IPS-11a (cell line): ENCODE measurements at regions not wholly inside any gene's neighbourhood (a gene's known extent, or its start where the extent isn't known, plus 50 kb on each side); places are given as distances from the start of the nearest gene placed in this dataset.

Source experiments
- H3K4me3 ChIP-seq: one replicate; pipeline ENCODE4 v1.5.1; 2013; ENCODE audit warnings: low read depth, low read length, control low read depth

DNA sequence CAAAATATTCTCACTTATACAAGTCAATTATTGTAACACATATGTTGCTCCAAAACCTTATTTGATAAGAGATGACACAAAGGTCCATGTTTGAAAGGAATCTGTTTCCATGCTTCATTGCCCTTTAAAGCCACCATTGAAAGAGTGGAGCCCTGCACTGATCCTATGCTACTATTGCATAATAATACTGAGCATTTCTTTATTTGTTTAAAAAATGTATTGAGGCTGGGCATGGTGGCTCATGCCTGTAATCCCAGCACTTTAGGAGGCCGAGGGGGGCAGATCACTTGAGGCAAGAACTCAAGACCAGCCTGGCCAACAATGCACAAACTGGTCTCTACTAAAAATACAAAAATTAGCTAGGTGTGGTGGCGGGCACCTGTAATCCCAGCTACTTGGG is 178.8 kb upstream of the STARD13 start:
- no peak overlapping the region for H3K4me3 ChIP-seq

DNA sequence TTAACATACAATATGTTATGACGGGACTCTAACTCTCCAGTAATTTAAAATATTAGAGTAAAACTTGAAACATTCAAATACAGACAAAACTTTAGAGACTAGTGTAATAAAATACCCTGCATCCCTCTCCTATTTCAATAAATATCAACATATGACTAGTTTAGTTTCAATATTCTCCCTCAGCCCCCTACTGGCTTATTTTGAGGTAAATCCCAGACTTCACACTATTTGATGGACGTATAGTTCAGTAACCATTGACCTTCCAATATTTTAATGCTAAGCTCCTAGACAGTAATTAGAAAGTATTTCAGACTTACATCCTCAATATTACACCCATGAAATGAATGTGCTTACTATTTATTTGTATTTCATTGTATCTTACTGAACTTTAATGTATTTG is 180.7 kb upstream of the STARD13 start:
- no peak overlapping the region for H3K4me3 ChIP-seq

DNA sequence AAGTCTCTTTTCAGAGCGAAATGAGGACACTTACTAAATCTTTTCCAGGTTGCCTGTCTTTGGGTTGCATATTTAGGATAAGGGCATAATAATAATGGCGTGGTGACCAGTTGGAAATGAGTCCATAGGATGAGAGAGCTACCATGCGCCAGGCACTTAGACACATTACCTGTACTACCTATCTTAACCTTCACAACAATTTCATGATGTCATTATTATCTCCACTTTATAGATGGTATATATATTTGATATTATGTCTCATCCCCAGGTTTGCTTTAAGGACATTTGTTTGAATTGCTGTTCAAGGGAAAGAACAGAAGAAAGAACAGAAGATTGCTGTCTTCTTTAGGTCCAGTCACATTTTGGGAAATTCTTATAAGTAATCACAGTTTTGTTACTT is 182.0 kb upstream of the STARD13 start:
- no peak overlapping the region for H3K4me3 ChIP-seq

DNA sequence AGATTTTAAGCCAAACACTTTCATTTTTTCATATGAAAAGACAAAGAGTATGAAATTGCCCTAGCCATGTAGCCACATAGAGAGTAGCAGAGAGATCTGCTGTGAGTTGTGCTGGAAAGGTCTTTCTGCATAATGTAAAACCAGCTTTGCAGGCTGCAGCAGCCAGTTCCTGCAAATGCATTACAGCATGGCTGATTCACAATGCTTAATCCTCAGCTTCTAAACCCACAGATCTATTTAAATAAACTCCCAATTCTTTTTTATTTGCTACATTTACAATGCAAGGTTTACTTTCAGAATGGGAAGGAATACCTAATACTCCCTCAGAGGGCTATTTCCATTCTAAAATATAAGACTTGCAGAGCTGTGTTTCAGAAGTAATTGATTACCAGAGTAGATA is 185.6 kb upstream of the STARD13 start:
- no peak overlapping the region for H3K4me3 ChIP-seq

DNA sequence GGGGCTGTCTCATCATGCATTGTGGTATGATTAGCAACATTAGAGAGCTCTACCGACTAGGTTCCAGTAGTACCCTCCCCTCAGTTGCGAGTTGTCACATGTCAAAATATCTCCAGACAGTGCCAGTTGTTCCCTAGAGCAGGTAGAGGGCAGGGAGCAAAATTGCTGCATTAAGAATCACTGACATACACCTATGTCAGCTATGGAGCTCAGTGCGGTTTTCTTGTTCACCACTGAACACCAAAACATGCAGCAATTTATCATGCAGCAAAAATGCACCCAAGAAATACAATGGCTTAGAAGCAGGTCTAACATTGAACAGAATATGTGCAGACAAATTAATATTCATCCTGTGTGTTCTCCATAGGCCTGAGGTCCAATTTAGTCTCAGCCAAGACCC is 186.9 kb upstream of the STARD13 start:
- H3K4me3 ChIP-seq = no peak overlapping the region

DNA sequence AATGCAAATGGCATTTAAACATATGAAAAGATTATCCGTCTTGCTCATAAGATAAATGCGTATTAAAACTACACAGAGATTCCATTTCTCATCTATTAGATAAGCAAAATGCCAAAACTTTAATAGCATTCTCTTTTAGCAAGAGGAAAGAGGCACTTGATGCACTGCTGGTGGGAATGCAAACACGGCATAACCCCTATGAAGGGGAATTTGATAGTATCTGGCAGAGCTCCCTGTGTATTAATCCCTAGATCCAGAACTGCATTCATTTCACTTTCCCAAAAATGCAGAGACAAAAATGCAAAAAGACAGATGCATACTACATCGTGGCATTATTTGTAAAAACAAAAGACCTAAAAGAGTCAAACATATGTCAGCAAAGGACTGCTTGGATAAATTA is 193.6 kb upstream of the STARD13 start:
- no peak overlapping the region for H3K4me3 ChIP-seq

DNA sequence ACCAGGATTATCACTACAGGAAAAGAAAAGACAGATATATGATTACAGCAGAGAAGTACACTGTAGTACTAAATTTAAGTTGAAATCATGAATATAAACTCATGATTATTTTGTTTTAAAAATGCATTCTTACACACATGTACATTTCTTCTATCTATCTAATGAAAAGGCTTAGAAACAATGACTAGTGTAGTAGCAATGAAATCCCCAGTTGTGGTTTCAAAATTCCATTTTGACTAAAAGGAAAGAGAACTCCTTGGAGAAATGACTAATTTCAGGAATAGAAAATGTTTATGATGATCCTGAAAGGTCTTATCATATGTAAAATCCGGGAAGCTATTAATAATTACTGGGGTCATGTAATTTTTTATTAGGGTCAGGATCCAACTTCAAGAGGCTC is 195.0 kb upstream of the STARD13 start:
- no peak overlapping the region for H3K4me3 ChIP-seq

DNA sequence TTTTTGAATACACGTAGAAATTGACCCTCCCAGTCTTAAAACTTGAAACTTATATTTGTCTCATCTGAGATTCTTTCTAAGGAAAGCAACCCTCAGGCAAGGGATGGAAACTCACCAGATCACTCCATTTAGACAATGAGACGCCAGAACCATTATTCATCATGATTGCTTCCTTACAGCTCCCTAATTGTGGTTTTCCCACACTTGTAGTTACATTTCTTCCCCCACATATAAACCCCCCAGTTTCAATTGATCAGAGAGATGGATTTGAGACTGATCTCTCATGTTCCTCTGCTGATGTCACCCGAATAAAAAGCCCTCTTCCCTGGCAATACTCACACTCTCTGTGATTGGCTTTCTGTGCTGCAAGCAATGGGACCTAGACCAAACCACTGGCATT is 197.9 kb upstream of the STARD13 start:
- H3K4me3 ChIP-seq = no peak overlapping the region

DNA sequence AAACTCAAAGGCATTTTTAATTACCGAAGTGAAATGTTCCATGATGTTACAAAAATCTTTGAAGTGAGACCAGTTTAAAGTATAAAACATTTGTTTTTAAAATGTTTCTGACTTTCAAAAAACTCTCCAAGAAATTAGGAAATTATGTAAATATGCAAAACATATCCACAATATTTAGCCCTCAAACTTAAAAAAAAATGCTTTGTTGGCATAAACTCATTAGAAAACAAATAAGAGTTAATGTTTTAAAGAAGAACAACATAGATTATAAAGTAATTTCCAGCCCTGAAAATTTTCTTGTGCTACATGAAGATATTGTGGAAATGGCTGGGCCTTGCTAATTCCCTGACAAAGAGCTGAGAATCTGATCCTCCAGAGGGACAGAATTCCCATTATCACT is 199.7 kb upstream of the STARD13 start:
- H3K4me3 ChIP-seq = no peak overlapping the region

DNA sequence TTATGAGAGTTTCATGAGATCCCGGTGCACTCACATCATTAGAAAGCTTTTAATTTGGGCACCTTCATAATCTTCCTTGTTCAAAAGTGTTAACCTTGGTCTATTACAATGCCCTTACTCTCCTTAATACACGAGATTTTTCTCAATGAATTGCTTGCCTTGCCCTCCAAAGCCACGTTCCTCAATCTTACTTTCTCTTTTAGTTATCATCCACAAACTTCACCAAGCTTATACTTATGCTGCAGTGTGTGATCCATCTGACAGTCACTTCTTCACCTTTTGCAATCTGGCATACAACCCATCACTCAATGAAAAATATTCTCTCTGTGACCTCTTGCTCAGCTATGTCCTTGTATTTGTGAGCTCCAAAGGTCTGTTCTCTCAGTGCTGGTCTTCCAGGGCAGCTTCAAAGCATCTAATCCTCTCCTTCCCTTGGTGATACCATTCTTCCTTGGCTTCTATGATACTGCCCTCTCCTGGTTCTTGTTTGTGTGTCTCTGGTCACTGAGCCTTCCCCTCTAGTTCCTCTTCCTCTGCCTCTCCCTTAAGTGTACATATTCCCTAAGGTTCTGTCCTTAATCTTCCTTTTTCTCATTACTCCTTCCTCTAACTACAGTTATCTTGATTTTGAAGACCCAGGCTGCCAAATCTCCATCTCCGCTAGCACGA is 202.2 kb upstream of the STARD13 start:
- no peak overlapping the region for H3K4me3 ChIP-seq

DNA sequence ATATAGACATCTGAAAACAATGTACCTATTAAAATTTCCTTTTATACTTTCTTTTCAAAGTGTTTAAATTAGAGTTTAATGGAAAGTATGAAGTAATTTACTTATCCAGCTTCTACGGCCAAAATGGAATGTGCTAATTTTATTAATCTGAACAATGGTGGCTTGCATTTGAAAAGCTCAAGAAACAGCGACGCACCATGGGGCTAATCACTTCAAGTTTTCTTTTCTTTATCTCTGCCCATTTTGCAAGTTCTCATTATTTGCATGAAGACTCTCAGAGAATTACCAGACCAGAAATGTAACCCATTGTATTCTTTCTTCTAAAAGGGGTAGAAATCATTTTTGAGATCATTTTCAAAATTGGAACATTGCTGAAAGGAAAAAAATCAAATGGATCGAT is 204.0 kb upstream of the STARD13 start:
- no peak overlapping the region for H3K4me3 ChIP-seq

DNA sequence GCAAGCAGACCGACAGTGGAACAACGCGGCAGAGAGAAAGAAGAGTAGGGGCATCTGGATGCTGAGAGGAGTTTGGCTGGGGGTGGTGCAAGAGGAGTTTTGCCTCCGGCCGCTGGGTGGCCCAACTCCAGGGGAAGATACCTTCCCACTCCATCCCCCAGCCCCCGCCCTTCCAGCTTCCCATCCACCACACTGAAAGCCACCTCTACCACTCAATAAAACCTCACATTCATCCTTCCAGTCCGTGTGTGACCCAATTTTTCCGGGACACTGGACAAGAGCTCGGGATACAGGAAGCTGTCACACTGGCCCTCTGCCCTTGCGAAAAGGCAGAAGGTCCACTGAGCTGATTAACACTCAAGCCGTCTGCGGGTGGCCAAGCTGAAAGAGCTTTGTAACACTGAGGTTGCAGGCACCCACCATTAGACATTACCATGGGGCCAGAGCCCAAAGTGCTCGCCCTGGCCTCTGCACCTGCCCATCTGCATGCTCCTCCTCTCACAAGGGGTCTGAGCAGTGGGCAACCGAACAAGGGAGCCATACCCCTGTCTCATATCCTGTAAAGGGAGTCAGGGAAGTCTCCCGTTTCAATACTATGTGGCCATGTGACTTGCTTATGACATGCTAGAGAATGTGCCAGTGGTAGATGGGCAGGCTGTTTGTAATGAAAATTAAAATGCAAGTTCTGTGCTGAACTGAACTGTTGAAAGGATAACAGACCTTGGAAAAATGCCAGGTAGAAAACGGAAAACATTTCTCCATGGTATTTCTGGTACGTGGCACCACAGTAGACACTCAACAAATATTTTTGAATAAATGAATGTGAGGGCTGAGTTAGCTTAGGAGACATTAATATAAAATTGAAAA is 205.1 kb upstream of the STARD13 start:
- no peak overlapping the region for H3K4me3 ChIP-seq

DNA sequence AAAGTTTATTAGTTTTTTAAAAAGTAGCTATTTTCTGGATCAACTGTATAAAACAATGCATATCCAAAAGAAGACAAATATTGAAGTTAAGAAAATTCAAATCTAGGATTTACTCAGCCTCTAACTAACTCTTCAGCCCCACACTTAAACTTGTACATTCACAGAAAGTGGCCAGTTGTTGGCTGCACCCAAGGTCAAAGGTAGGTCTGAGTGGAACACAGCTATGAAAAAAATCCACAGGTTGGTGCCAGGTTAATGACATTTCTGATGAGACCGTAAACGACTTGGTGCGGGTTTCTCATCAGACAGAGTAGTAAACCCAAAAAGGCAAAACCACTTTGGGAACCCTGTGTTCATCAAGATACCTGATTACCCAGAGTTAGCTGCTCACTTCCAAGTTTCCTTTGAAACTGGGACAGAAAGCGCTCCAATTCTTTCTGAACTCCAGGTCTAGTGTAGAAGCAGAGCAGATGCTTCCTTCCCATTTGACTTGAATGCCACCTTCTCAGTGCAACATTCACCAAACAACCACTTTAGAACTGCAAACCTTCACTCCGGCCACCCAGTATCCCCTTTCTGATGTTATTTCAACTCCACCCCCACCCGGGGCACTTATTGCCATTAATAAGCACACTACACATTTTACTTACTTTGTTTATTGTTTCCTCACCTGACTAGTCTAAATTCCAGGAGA is 208.3 kb upstream of the STARD13 start:
- no peak overlapping the region for H3K4me3 ChIP-seq

DNA sequence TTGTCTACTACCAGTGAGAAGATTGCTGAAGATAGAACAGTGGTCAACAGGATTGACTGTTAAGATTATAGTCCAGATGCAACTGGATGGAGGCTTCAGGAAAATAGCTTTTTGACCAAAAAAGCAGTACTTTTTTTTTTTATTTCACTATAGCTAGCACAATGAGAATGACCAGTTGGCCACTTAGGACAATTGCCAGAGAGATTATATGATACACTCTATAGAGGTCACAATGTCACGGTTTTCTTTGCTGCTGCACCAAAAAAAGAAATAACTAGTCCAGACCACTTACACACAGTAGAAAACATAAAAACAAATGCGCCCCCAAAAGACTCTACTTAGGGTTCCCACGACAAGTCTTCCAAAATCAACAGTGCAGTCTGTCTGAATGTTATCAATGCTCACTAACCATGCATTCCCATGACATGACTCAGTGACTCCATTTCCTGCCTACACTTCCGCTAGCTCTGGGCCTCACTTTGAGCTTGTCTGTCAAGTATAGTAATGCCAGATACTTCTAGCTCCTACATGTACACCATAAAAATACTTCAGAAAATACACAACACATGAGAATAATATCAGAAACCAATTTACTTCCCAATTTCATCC is 209.1 kb upstream of the STARD13 start:
- H3K4me3 ChIP-seq = no peak overlapping the region

DNA sequence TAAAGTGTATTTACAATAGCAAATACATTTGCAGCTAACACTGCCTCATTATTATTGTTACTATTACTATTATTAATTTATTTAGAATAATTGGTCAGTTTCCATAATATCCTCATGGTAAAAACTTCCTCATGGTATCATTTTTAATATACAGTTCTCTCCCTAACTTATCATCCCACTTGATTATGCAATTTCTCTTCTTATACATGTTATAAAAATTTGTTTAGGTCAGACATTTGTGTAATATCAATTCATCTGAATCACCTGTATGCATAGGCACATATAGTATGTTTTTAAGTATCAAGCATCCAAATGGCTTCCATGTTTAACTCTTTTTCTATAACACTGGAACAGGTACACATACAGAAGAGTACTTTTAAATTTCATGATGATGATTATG is 210.8 kb upstream of the STARD13 start:
- no peak overlapping the region for H3K4me3 ChIP-seq

DNA sequence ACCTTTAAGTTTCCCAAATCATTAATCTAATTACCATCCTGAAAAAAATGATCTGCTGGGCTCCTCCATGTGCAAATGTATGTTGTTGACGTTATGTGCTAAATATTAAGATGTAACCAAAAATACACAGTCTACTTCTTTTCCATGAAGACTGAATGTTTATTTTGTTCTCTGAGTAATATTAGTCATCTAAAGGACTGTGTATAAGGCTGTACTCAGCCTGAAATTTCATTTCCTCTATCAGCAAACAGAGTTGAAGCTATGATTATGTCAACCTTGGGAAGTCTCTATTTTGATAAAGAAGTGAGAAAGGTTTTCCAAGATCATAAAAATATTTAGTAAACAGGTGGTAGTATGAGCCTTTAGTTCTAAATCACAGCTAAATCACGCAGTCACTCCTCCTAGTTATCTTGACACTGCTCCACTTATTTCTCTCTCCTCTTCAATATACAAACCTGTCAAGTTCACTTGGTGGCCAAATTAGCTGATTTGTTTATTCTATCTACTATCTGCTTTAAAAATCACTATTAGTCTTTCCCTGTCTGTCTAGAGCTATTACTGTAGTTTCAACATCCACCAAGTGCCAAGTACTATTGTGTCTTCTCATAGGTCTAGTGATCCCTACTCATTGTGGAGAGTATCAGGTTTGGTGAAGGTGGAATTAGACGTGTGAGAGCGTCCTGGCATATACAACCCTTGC is 211.7 kb upstream of the STARD13 start:
- no peak overlapping the region for H3K4me3 ChIP-seq

DNA sequence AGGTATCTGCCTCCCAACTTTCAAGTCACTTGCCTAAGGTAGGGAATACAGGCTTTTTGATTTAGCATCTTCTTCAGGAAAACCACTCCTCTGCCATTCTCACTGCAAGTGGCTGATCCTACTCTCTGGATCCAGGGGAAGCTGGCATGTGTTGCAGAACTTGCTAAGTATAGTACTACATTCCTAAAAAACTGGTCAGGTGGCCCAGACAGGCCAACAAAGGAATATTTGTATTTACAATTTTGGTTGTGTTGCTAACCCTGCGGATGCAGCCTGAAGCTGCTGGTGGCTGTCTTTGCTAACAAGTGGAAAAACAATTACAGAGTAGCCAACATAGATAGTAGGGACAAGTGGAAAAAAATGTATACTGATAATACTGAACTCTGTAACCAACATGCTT is 222.5 kb upstream of the STARD13 start:
- no peak overlapping the region for H3K4me3 ChIP-seq

DNA sequence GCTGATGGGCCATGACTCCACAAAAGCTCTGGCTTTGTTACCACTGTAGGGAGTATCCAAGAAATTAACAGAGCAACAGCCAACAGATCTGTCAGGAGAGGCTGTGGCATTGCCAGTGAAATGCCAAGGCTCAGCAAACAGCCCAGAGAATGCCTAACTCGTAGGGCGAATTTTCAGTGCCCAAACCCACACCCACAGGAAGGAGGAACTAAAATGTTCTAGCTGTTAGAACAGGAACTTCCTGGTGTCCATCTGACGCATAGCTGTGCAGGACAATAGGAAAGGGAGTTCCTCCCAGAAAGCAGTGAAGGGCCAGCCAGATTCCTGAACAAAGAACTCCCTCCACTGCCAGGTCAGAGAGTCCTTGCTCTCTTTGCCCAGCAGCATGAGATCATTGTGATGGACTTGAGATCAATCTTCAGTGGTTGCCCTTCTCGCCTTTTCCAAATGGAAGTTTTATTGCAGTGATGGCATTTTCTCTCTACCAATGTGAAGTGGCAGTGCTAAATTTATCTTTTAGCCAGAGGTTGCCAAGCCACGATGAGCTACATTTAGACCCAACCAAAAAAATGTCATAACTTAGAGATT is 224.2 kb upstream of the STARD13 start:
- no peak overlapping the region for H3K4me3 ChIP-seq

DNA sequence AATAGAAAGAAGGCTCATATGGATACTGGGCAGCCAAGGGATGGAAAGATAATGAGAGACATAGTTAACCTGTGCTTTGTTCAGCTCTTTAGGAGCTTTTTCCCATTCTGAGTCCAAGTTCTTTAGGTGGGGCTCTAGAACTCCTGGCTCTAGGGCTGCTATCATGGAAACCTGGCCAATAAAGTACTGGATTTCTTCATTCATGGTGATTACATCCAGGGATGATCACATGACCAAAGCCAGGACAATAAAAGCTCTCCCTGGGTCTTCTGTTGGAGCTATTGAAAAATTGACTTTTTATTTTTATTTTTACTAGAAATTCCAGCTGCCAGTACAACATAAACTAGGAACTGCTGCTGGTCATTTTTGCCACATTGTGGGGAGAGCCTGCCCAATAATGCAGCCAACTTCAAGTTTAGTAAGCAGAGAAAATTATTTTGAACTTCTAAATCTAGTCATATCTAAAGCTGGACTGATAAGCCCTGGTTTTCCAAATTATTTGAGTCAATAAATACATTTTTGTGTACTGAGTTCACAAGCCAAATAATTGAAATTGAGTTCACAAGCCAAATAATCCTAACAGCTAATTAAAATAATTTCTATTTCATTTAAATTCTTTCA is 224.9 kb upstream of the STARD13 start:
- H3K4me3 ChIP-seq = no peak overlapping the region

DNA sequence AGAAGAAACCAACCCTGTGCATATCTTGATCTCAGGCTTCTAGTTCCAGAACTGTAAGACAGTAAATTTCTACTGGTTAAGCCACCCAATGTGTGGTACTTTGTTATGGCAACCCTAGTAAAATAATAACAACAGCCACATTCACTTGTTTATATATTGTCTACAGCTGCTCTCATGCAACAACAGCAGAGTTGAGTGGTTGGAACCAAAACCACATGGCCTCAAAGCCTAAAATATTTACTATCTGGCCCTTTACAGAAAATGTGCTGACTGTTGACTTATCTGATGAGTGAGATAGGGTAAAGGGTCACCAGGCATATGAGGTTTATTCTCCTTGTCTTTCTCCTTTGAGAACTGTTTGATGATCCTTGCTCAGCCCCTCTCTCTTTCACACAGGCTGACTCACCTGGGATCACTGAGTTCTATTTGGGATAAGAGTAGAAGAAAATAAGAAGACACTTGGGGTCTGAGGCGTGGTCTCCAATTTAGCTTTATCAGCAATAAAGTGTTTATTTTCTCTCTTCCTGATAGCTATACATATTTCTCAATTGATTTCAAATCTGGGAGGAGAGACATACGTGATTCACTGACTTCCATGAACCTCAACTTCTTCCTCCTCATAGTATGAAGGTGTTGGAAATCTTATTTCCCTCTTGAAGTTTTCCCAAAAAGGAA is 227.5 kb upstream of the STARD13 start:
- H3K4me3 ChIP-seq = no peak overlapping the region
